HG02870 (cell line): ENCODE measurements at regions not wholly inside any gene's neighbourhood (a gene's known extent, or its start where the extent isn't known, plus 50 kb on each side); places are given as distances from the start of the nearest gene placed in this dataset.

Experiments used
- ATAC-seq: cut with Tn5 transposase; IDR thresholded peaks from one replicate; pipeline ENCODE4 v1.9.1; 2021; ENCODE audit warnings: mild to moderate bottlenecking, moderate library complexity; ENCODE audit not compliant: unreplicated experiment

- ATAC-seq: no peak
Measured at GRCh38 chr10:3361640-3362039, 189.1 kb upstream of the PITRM1 start.

GRCh38 chr10:3357737-3358136 lies 185.2 kb upstream of the PITRM1 start:
- no peak for ATAC-seq

- ATAC-seq: no peak
Measured at GRCh38 chr10:3355536-3355935, 183.0 kb upstream of the PITRM1 start.

GRCh38 chr10:3354174-3354900 lies 181.8 kb upstream of the PITRM1 start:
- no peak for ATAC-seq

GRCh38 chr10:3353235-3353634 lies 180.7 kb upstream of the PITRM1 start:
- ATAC-seq: no peak

GRCh38 chr10:3350617-3351258 lies 178.2 kb upstream of the PITRM1 start:
- ATAC-seq: no peak

GRCh38 chr10:3350205-3350604 lies 177.6 kb upstream of the PITRM1 start:
- no peak for ATAC-seq

GRCh38 chr10:3348564-3348963 lies 176.0 kb upstream of the PITRM1 start:
- ATAC-seq: no peak

- no peak for ATAC-seq
Measured at GRCh38 chr10:3347413-3348182, 175.0 kb upstream of the PITRM1 start.

GRCh38 chr10:3346851-3347250 lies 174.3 kb upstream of the PITRM1 start:
- no peak for ATAC-seq

GRCh38 chr10:3342771-3343170 lies 170.2 kb upstream of the PITRM1 start:
- ATAC-seq: no peak

GRCh38 chr10:3340127-3340730 lies 167.6 kb upstream of the PITRM1 start:
- no peak for ATAC-seq

- ATAC-seq: no peak
Measured at GRCh38 chr10:3339531-3339950, 167.0 kb upstream of the PITRM1 start.

GRCh38 chr10:3339121-3339520 lies 166.5 kb upstream of the PITRM1 start:
- no peak for ATAC-seq

- ATAC-seq: no peak
Measured at GRCh38 chr10:3337741-3338140, 165.2 kb upstream of the PITRM1 start.

GRCh38 chr10:3336673-3337293 lies 164.2 kb upstream of the PITRM1 start:
- ATAC-seq: no peak

GRCh38 chr10:3333426-3333825 lies 160.8 kb upstream of the PITRM1 start:
- ATAC-seq: no peak

GRCh38 chr10:3331690-3332230 lies 159.2 kb upstream of the PITRM1 start:
- no peak for ATAC-seq

- ATAC-seq: no peak
Measured at GRCh38 chr10:3331187-3331586, 158.6 kb upstream of the PITRM1 start.

- ATAC-seq: no peak
Measured at GRCh38 chr10:3330663-3331062, 158.1 kb upstream of the PITRM1 start.
